SH-SY5Y (cell line): ENCODE measurements at regions not wholly inside any gene's neighbourhood (a gene's known extent, or its start where the extent isn't known, plus 50 kb on each side); places are given as distances from the start of the nearest gene placed in this dataset.

ENCODE experiments used
- GATA2 ChIP-seq: IDR thresholded peaks from 2 replicates; pipeline ENCODE4 v1.6.1; 2011; ENCODE audit warnings: mild to moderate bottlenecking, low read depth, low read length
- GATA3 ChIP-seq: IDR thresholded peaks from 2 replicates; pipeline ENCODE4 v1.6.1; 2011; ENCODE audit warnings: low read depth, mild to moderate bottlenecking, low read length, moderate library complexity

- no peak for TF ChIP-seq GATA3
- no peak for TF ChIP-seq GATA2
Observed at GRCh38 chr2:145622285-145622684, 1102.4 kb upstream of the ZEB2 start.
